RPMI8226 (cell line): ENCODE measurements at regions not wholly inside any gene's neighbourhood (a gene's known extent, or its start where the extent isn't known, plus 50 kb on each side); places are given as distances from the start of the nearest gene placed in this dataset.

Source experiments
- DNase-seq: peaks from one replicate; pipeline ENCODE4 v3.0.0-alpha.2; 2015

GRCh38 chr4:181424362-181425016, 818.7 kb upstream of the TENM3 start:
- no peak for DNase-seq

- DNase-seq, result no peak
These were observed 816.1 kb upstream of the TENM3 start for GRCh38 chr4:181427076-181427475.

- no peak for DNase-seq
These were observed 812.2 kb upstream of the TENM3 start for GRCh38 chr4:181431006-181431405.

GRCh38 chr4:181431661-181432060, 811.5 kb upstream of the TENM3 start:
- DNase-seq, result no peak

GRCh38 chr4:181432335-181432734, 810.9 kb upstream of the TENM3 start:
- no peak for DNase-seq

- DNase-seq, result no peak
These were observed 805.3 kb upstream of the TENM3 start for GRCh38 chr4:181437895-181438294.

GRCh38 chr4:181438641-181439040, 804.6 kb upstream of the TENM3 start:
- DNase-seq, result no peak

GRCh38 chr4:181443021-181443420, 800.2 kb upstream of the TENM3 start:
- DNase-seq, result no peak

GRCh38 chr4:181465826-181466225, 777.4 kb upstream of the TENM3 start:
- DNase-seq, result no peak

GRCh38 chr4:181468451-181468850, 774.8 kb upstream of the TENM3 start:
- no peak for DNase-seq

GRCh38 chr4:181470306-181470705, 772.9 kb upstream of the TENM3 start:
- no peak for DNase-seq

- DNase-seq, result no peak
These were observed 767.8 kb upstream of the TENM3 start for GRCh38 chr4:181475359-181475758.

- no peak for DNase-seq
These were observed 767.3 kb upstream of the TENM3 start for GRCh38 chr4:181475781-181476507.

GRCh38 chr4:181476508-181476890, 766.7 kb upstream of the TENM3 start:
- DNase-seq, result no peak

- no peak for DNase-seq
These were observed 765.6 kb upstream of the TENM3 start for GRCh38 chr4:181477591-181477990.

- DNase-seq, result no peak
These were observed 764.5 kb upstream of the TENM3 start for GRCh38 chr4:181478656-181479055.

- no peak for DNase-seq
These were observed 764.1 kb upstream of the TENM3 start for GRCh38 chr4:181479141-181479540.

- DNase-seq, result no peak
These were observed 758.8 kb upstream of the TENM3 start for GRCh38 chr4:181484396-181484795.

- no peak for DNase-seq
These were observed 754.3 kb upstream of the TENM3 start for GRCh38 chr4:181488926-181489325.

- DNase-seq, result no peak
These were observed 745.1 kb upstream of the TENM3 start for GRCh38 chr4:181498148-181498547.

GRCh38 chr4:181502611-181503010, 740.6 kb upstream of the TENM3 start:
- no peak for DNase-seq

- no peak for DNase-seq
These were observed 739.4 kb upstream of the TENM3 start for GRCh38 chr4:181503687-181504390.

GRCh38 chr4:181504924-181505323, 738.3 kb upstream of the TENM3 start:
- no peak for DNase-seq

- no peak for DNase-seq
These were observed 735.9 kb upstream of the TENM3 start for GRCh38 chr4:181507180-181507835.
